Caco-2 (cell line): ENCODE measurements at regions not wholly inside any gene's neighbourhood (a gene's known extent, or its start where the extent isn't known, plus 50 kb on each side); places are given as distances from the start of the nearest gene placed in this dataset.

Source experiments
- BruUV-seq: library from RNA; stranded (reverse); fragments of 400-500 nt; replicated peaks from 2 replicates; lab custom pipeline; 2021; lab: Mats Ljungman, UMichigan
- CTCF ChIA-PET: fragments of 300-600 bp; sonication (Branson Sonifier 250); formaldehyde crosslinking; loops from one replicate; lab custom pipeline; 2022; ENCODE audit warnings: antibody characterized with exemption; lab: Charles Lee
- POLR2A ChIA-PET: fragments of 300-600 bp; sonication (Branson Sonifier 250); formaldehyde crosslinking; loops from one replicate; lab custom pipeline; 2022; ENCODE audit warnings: antibody characterized with exemption; lab: Charles Lee
- DNase-seq, 2 experiments: peaks; one replicate each; pipeline versions ENCODE4 v3.0.0 to v3.0.0-alpha.2; 2020 to 2022
- H3K27me3 ChIP-seq: replicated peaks from 2 replicates; pipeline ENCODE4 v1.6.0; 2011; ENCODE audit warnings: low read length; ENCODE audit not compliant: control insufficient read depth, insufficient read depth
- H3K36me3 ChIP-seq: 2 replicates; pipeline ENCODE4 v1.5.1; 2011; ENCODE audit warnings: low read length; ENCODE audit not compliant: control insufficient read depth, insufficient read depth
- H3K4me1 ChIP-seq: fragments of 250-450 bp; sonication (Bioruptor Pico); 2 replicates; pipeline ENCODE4 v1.5.1; 2020; ENCODE audit warnings: mild to moderate bottlenecking
- H3K4me3 ChIP-seq: 2 replicates; pipeline ENCODE4 v1.5.1; 2011; ENCODE audit warnings: low read depth, mild to moderate bottlenecking, control low read depth, low read length
- H3K9me3 ChIP-seq: fragments of 250-450 bp; sonication (Bioruptor Pico); 2 replicates; pipeline ENCODE4 v1.5.1; 2020; ENCODE audit warnings: mild to moderate bottlenecking, moderate library complexity
- H3K27ac Mint-ChIP-seq: one replicate; pipeline ENCODE4 v1.8.0; 2022; ENCODE audit warnings: mixed read lengths; ENCODE audit not compliant: unreplicated experiment
- H3K27me3 Mint-ChIP-seq: one replicate; pipeline ENCODE4 v1.8.0; 2022; ENCODE audit warnings: mixed read lengths; ENCODE audit not compliant: insufficient read depth, unreplicated experiment
- H3K36me3 Mint-ChIP-seq: one replicate; pipeline ENCODE4 v1.8.0; 2022; ENCODE audit warnings: mild to moderate bottlenecking, mixed read lengths; ENCODE audit not compliant: insufficient read depth, unreplicated experiment
- H3K4me1 Mint-ChIP-seq: one replicate; pipeline ENCODE4 v1.8.0; 2022; ENCODE audit warnings: low read depth, mixed read lengths; ENCODE audit not compliant: unreplicated experiment
- H3K4me3 Mint-ChIP-seq: one replicate; pipeline ENCODE4 v1.8.0; 2022; ENCODE audit warnings: mild to moderate bottlenecking, moderate library complexity, mixed read lengths; ENCODE audit not compliant: unreplicated experiment
- H3K9me3 Mint-ChIP-seq: one replicate; pipeline ENCODE4 v1.8.0; 2022; ENCODE audit warnings: mixed read lengths; ENCODE audit not compliant: unreplicated experiment
- intact Hi-C: fragments of 100-400 bp; cut with micrococcal nuclease; formaldehyde crosslinking; loops from one replicate; pipeline ENCODE4 v1.10.0; 2022; ENCODE audit not compliant: unreplicated experiment
- TF ChIP-seq, protein P1 (sequence below), 2 experiments: fragments of 200-600 bp in 1 of 2; IDR thresholded peaks; 1 replicate in 1 of 2; 2 replicates in 1 of 2; pipeline versions ENCODE4 v1.5.1 to v1.8.0; 2011 to 2022; ENCODE audit warnings: antibody characterized with exemption in 1 of 2, control low read depth in 1 of 2, inconsistent platforms in 1 of 2, low read depth in 1 of 2, low read length in 1 of 2, mild to moderate bottlenecking in 1 of 2, moderate library complexity in 1 of 2; ENCODE audit not compliant: insufficient read depth in 1 of 2, severe bottlenecking in 1 of 2, unreplicated experiment in 1 of 2

GRCh38 chr13:74675972-74676371 lies 541.8 kb upstream of the KLF12 start:
- H3K4me1 Mint-ChIP-seq, result no peaks in the 10 kb centered on the region
- CTCF ChIA-PET, result no interaction called here
- H3K4me3 ChIP-seq, result no peak overlapping the region
- intact Hi-C loops, result no loop called here
- POLR2A ChIA-PET, result no interaction called here
- H3K9me3 Mint-ChIP-seq, result no peaks in the 10 kb centered on the region
- no peak for DNase-seq
- H3K9me3 ChIP-seq, result no peaks in the 10 kb centered on the region
- no TSS peak for BruUV-seq
- H3K27me3 Mint-ChIP-seq, result peaks cover 5% of the 10 kb centered on the region
- H3K4me1 ChIP-seq, result no peaks in the 10 kb centered on the region
- no peaks in the 10 kb centered on the region for H3K36me3 ChIP-seq
- H3K36me3 Mint-ChIP-seq, result no peaks in the 10 kb centered on the region
- no peak overlapping the region for H3K27ac Mint-ChIP-seq
- TF ChIP-seq, protein P1, sequence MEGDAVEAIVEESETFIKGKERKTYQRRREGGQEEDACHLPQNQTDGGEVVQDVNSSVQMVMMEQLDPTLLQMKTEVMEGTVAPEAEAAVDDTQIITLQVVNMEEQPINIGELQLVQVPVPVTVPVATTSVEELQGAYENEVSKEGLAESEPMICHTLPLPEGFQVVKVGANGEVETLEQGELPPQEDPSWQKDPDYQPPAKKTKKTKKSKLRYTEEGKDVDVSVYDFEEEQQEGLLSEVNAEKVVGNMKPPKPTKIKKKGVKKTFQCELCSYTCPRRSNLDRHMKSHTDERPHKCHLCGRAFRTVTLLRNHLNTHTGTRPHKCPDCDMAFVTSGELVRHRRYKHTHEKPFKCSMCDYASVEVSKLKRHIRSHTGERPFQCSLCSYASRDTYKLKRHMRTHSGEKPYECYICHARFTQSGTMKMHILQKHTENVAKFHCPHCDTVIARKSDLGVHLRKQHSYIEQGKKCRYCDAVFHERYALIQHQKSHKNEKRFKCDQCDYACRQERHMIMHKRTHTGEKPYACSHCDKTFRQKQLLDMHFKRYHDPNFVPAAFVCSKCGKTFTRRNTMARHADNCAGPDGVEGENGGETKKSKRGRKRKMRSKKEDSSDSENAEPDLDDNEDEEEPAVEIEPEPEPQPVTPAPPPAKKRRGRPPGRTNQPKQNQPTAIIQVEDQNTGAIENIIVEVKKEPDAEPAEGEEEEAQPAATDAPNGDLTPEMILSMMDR (IDR thresholded peaks at IDR 0.05; ENCODE audit: insufficient read depth in 1 of 2, low read depth in 1 of 2, low read length in 1 of 2, severe bottlenecking in 1 of 2, unreplicated experiment in 1 of 2), result no peak
- no peak overlapping the region for H3K4me3 Mint-ChIP-seq
- H3K27me3 ChIP-seq, result no peaks in the 10 kb centered on the region; the same call in 1 of the 2 replicates

DNA sequence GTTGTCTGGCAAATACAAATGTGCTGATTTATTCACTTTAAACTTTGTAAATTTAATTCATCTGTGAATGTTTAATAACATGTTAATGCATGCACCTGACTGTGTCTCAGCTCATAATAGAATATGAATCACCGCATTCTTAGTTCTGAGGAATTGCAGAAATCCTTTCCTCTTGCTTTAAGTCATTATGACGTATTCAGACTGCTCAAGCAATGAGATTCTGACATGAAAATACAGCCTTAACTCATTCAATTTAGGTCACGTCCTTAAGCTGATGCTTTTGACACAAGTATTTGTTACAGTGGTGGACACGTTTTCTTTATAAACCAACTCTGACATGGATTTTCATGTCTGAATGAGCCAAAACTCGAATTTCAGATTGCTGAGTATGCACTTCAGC lies 541.0 kb upstream of the KLF12 start:
- Mint-ChIP-seq H3K9me3 (no peaks in the 10 kb centered on the region), H3K36me3 (no peaks in the 10 kb centered on the region), H3K27ac (no peak overlapping the region), H3K27me3 (peaks cover 2% of the 10 kb centered on the region), H3K4me1 (no peaks in the 10 kb centered on the region), H3K4me3 (no peak overlapping the region)
- H3K36me3 ChIP-seq, result no peaks in the 10 kb centered on the region
- TF ChIP-seq, protein P1 (IDR thresholded peaks at IDR 0.05; ENCODE audit: insufficient read depth in 1 of 2, low read depth in 1 of 2, low read length in 1 of 2, severe bottlenecking in 1 of 2, unreplicated experiment in 1 of 2), result no peak
- no TSS peak for BruUV-seq
- POLR2A ChIA-PET, result no interaction called here
- CTCF ChIA-PET, result no interaction called here
- DNase-seq, result no peak
- no peak overlapping the region for H3K4me3 ChIP-seq
- H3K9me3 ChIP-seq, result no peaks in the 10 kb centered on the region
- intact Hi-C loops, result no loop called here
- H3K4me1 ChIP-seq, result no peaks in the 10 kb centered on the region
- H3K27me3 ChIP-seq, result no peaks in the 10 kb centered on the region

DNA sequence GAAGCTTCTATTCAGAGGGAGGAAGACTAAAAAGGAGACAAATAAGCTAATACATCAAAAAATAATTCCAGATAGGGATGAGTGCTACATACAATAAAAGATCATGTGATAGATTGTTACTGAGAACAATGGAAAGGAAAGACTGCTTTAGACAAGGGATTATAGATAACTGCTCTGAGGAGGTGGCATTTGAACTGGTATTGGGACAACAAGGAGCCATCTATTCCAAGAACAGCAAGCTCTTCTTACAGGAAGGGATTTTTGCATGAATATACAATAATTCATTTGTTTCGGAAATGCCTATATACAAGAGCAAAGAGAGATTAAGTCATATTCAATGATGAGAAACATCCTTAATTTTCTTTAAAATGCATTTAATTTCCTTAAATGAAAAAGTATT lies 540.5 kb upstream of the KLF12 start:
- TF ChIP-seq, protein P1 (IDR thresholded peaks at IDR 0.05; ENCODE audit: insufficient read depth in 1 of 2, low read depth in 1 of 2, low read length in 1 of 2, severe bottlenecking in 1 of 2, unreplicated experiment in 1 of 2), result no peak
- no peaks in the 10 kb centered on the region for H3K36me3 ChIP-seq
- H3K9me3 Mint-ChIP-seq, result no peaks in the 10 kb centered on the region
- H3K4me1 ChIP-seq, result no peaks in the 10 kb centered on the region
- intact Hi-C loops, result no loop called here
- H3K27ac Mint-ChIP-seq, result no peak overlapping the region
- DNase-seq, result no peak
- H3K27me3 Mint-ChIP-seq, result peaks cover under 1% of the 10 kb centered on the region
- H3K9me3 ChIP-seq, result no peaks in the 10 kb centered on the region
- H3K36me3 Mint-ChIP-seq, result no peaks in the 10 kb centered on the region
- POLR2A ChIA-PET, result no interaction called here
- H3K4me1 Mint-ChIP-seq, result no peaks in the 10 kb centered on the region
- H3K27me3 ChIP-seq, result no peaks in the 10 kb centered on the region
- no peak overlapping the region for H3K4me3 Mint-ChIP-seq
- CTCF ChIA-PET, result no interaction called here
- H3K4me3 ChIP-seq, result no peak overlapping the region
- BruUV-seq, result no TSS peak
